ENCODE measurements at regions not wholly inside any gene's neighbourhood (a gene's known extent, or its start where the extent isn't known, plus 50 kb on each side); places are given as distances from the start of the nearest gene placed in this dataset.
"Not testable (repeated sequence)": the region's sequence is repeated elsewhere in the genome, so short reads cannot be mapped to it uniquely, and the experiment has no call there.

DNA sequence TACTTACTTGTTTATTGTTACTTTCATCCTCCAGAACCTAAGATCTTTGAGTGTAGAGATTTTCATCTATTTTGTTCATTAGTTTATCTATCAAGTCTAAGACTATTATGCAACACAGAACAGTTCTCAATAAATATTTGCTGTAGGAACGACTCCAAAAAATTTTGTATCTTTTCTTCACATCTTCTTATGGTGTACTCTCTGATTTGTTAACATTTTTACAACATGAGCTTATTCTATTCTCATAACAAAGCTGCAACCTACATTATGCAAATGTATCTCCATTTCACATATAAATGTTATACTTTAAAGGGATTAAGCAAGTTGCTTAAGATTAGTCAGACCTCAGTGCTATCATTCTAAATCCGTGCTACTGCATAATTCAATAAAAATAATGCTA is 514.2 kb upstream of the ZP4 start:
- ChIA-PET CTCF (no interaction called here), POLR2A (no interaction called here)
- H3K27me3 Mint-ChIP-seq = no peaks in the 10 kb centered on the region
- no peak for ATAC-seq
- intact Hi-C loops (cut with DNase I, micrococcal nuclease) = no loop called here
- H3K9me3 Mint-ChIP-seq (ENCODE audit: low read depth) = no peaks in the 10 kb centered on the region
- H3K36me3 Mint-ChIP-seq (ENCODE audit: low read depth) = no peaks in the 10 kb centered on the region
- no peak for DNase-seq
- H3K4me3 Mint-ChIP-seq = no peak overlapping the region
- H3K27ac Mint-ChIP-seq = no peak overlapping the region
- H3K4me1 Mint-ChIP-seq = no peaks in the 10 kb centered on the region

DNA sequence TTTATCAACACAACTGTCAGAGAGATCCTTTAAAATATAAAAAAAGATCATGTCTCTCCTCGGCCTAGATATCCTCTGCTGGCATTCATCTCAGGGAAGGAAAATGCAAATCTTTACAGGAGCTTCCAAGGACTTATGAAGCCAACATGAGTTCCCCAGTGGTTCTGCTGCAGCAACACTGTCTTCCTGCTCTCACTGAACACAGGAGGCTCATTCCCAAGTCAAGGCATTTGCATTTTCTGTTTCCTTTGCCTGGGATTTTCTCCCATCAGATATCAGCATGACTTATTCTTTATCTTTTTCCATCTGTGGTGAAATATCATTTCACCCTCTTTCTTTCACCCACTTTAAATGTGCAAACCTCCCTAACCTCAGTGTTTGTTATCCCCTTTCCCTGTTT is 513.8 kb upstream of the ZP4 start:
- no peaks in the 10 kb centered on the region for H3K9me3 Mint-ChIP-seq (ENCODE audit: low read depth)
- no peak overlapping the region for H3K27ac Mint-ChIP-seq
- H3K27me3 Mint-ChIP-seq = no peaks in the 10 kb centered on the region
- ATAC-seq (no peak), DNase-seq (no peak)
- no peaks in the 10 kb centered on the region for H3K36me3 Mint-ChIP-seq (ENCODE audit: low read depth)
- intact Hi-C loops (cut with DNase I, micrococcal nuclease) = no loop called here
- H3K4me1 Mint-ChIP-seq = no peaks in the 10 kb centered on the region
- CTCF ChIA-PET = no interaction called here
- POLR2A ChIA-PET = no interaction called here
- no peak overlapping the region for H3K4me3 Mint-ChIP-seq

DNA sequence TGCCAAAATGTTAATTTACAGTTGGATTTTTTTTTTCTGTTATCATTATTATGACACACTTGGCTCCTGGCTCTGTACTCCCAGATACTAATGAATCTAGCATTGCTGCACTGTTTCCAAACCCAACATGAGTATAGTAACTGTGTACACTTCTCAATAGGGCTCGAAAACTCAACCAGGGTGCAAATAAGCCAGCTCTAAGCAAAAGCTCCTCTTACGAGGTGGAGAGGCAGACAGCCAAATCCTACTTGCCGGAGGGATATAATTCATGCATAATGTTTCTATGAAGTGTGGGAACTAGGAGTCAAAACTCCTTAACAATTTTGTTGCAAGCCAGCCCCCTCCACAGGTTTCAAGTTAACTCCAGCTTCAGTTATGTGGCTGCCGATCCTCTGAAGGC is 510.4 kb upstream of the ZP4 start:
- Mint-ChIP-seq H3K36me3 (ENCODE audit: low read depth) (no peaks in the 10 kb centered on the region), H3K9me3 (ENCODE audit: low read depth) (no peaks in the 10 kb centered on the region), H3K4me1 (no peaks in the 10 kb centered on the region), H3K27me3 (no peaks in the 10 kb centered on the region), H3K4me3 (no peak overlapping the region), H3K27ac (no peak overlapping the region)
- no peak for ATAC-seq
- DNase-seq = no peak
- CTCF ChIA-PET = no interaction called here
- intact Hi-C loops (cut with DNase I, micrococcal nuclease) = no loop called here
- POLR2A ChIA-PET = no interaction called here

DNA sequence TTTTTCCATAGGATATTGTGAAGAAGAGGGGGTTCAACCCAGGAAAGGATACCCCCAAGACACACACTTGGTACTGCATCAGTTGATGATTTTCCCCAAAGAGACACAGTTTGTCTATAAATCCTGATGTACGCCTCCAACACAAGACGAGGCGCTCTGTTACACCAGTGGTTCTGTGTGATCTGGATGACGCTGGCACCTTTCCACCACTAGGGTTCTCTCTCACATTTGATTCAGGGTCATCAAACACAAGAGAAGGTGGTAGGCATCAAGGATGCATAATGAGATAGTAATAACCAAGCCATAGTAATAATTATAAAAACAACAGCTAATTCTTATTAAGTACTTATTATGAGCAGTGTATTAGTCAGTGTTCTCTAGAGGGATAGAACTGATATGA is 508.8 kb upstream of the ZP4 start:
- Mint-ChIP-seq H3K4me3 (no peak overlapping the region), H3K27ac (no peak overlapping the region), H3K4me1 (no peaks in the 10 kb centered on the region), H3K27me3 (no peaks in the 10 kb centered on the region), H3K36me3 (ENCODE audit: low read depth) (no peaks in the 10 kb centered on the region), H3K9me3 (ENCODE audit: low read depth) (no peaks in the 10 kb centered on the region)
- POLR2A ChIA-PET = no interaction called here
- DNase-seq (no peak), ATAC-seq (no peak)
- intact Hi-C loops (cut with DNase I, micrococcal nuclease) = no loop called here
- CTCF ChIA-PET = no interaction called here

DNA sequence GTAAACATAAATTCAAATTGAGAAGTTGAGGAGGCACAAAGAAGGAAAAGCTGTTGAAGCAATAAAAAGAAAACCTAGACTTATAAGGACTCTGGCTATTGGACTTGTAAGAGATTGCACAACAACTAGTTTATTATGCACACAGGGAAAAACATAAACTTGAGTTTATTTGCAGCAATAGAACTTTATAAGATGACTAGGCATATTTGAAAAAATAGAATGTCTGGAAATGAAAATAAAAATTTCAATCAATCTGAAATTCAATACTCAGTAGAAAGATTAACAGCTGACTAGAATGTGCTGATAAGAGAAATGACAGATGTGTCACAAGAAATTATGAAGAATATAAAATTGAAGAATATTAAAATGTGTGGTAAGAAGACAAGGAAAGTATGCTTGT is 505.4 kb upstream of the ZP4 start:
- ATAC-seq (no peak), DNase-seq (no peak)
- intact Hi-C loops (cut with DNase I, micrococcal nuclease) = no loop called here
- no peaks in the 10 kb centered on the region for H3K9me3 Mint-ChIP-seq (ENCODE audit: low read depth)
- CTCF ChIA-PET = no interaction called here
- H3K4me3 Mint-ChIP-seq = no peak overlapping the region
- H3K4me1 Mint-ChIP-seq = no peaks in the 10 kb centered on the region
- no peaks in the 10 kb centered on the region for H3K36me3 Mint-ChIP-seq (ENCODE audit: low read depth)
- POLR2A ChIA-PET = no interaction called here
- H3K27ac Mint-ChIP-seq = no peak overlapping the region
- no peaks in the 10 kb centered on the region for H3K27me3 Mint-ChIP-seq

DNA sequence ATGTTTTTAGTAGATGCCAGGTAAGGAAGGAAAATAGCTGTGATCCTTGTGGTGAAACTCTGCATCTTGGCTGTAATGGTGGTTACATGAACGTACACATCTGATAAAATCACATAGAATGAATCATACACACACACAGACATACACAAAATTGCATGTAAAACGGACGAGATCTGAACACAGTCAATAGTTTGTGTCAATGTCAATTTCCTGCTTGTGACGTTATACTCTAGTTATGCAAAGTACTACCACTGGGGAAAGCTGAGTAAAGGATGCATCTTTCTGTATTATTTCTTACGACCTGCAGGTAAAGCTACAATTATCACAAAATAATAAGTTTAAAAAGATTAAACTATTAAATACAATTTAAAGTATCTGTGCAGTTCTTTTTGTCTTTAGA is 493.7 kb upstream of the ZP4 start:
- intact Hi-C loops (cut with DNase I, micrococcal nuclease) = no loop called here
- no peak for DNase-seq
- H3K36me3 Mint-ChIP-seq (ENCODE audit: low read depth) = no peaks in the 10 kb centered on the region
- H3K27me3 Mint-ChIP-seq = no peaks in the 10 kb centered on the region
- no peak overlapping the region for H3K4me3 Mint-ChIP-seq
- ATAC-seq = no peak
- no peak overlapping the region for H3K27ac Mint-ChIP-seq
- H3K4me1 Mint-ChIP-seq = no peaks in the 10 kb centered on the region
- POLR2A ChIA-PET = no interaction called here
- CTCF ChIA-PET = no interaction called here
- peaks cover 8% of the 10 kb centered on the region for H3K9me3 Mint-ChIP-seq (ENCODE audit: low read depth)

DNA sequence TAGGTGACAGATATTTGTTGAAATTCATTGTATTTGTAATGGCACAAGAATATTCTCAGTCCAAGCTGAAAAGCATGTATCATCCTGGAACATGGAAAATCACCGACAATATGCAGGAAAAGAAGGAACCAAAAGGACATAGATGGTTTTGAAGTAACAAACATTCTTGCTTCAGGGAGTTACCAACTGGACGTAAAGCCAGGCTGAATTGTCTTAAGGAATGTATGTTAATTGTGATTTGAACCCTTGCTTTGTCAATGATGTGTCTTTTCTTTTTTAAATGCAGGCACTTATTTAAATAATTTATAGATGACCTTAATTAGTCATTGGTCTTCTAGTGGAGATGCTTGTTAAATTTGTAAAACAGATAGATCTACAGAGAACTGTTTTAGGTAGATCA is 489.4 kb upstream of the ZP4 start:
- DNase-seq (no peak), ATAC-seq (no peak)
- Mint-ChIP-seq H3K4me3 (no peak overlapping the region), H3K9me3 (ENCODE audit: low read depth) (peaks cover 15% of the 10 kb centered on the region), H3K36me3 (ENCODE audit: low read depth) (no peaks in the 10 kb centered on the region), H3K27ac (no peak overlapping the region), H3K4me1 (no peaks in the 10 kb centered on the region), H3K27me3 (no peaks in the 10 kb centered on the region)
- intact Hi-C loops (cut with DNase I, micrococcal nuclease) = no loop called here
- CTCF ChIA-PET = no interaction called here
- POLR2A ChIA-PET = no interaction called here

DNA sequence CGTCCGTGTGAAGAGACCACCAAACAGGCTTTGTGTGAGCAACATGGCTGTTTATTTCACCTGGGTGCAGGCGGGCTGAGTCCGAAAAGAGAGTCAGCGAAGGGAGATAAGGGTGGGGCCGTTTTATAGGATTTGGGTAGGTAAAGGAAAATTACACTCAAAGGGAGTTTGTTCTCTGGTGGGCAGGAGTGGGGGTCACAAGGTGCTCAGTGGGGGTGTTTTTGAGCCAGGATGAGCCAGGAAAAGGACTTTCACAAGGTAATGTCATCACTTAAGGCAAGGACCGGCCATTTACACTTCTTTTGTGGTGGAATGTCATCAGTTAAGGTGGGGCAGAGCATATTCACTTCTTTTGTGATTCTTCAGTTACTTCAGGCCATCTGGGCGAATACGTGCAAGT is 488.7 kb upstream of the ZP4 start:
- H3K4me3 Mint-ChIP-seq; DNase-seq; POLR2A ChIA-PET; ATAC-seq; H3K27ac Mint-ChIP-seq; H3K27me3 Mint-ChIP-seq; intact Hi-C loops (cut with DNase I, micrococcal nuclease); H3K36me3 Mint-ChIP-seq (ENCODE audit: low read depth); H3K4me1 Mint-ChIP-seq: not testable (repeated sequence)
- CTCF ChIA-PET = interaction anchor here (0.6 kb wide), 1 partner anchor 280 kb away, joined by 3 read pairs; no protein-coding TSS in a partner anchor
- H3K9me3 Mint-ChIP-seq (ENCODE audit: low read depth) = peaks cover 15% of the 10 kb centered on the region

DNA sequence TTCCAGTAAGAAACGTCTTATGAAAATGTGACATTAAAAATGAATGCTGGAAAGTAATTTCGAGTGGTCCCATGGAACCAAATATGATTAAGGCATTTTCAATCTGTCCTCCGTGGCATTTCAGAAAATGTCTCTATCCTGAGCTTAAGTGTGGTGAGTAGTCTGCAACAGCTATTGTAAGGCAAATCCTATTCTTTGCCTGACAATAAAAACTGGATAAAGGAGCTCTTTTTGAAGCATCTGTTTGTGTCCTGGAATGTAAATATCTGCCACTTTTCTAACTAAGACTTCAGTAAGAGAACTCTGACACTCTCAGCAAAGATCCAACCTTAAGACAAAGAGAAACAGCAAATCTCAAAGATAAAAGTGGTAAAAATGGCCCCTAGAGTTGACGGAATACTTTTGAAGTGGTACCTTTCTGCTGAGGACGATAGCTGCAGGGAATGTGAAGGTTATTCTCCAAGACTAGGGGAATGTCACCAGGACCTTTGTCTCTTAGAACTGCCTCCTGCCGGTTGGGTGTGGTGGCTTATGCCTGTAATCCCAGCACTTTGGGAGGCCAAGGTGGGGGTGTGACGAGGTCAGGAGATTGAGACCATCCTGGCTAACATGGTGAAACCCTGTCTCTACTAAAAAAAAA is 486.7 kb upstream of the ZP4 start:
- CTCF ChIA-PET = interaction anchor here (0.9 kb wide), 1 partner anchor 10 kb away, joined by 3 read pairs; no protein-coding TSS in a partner anchor
- POLR2A ChIA-PET = no interaction called here
- Mint-ChIP-seq H3K27ac (no peak overlapping the region), H3K27me3 (no peaks in the 10 kb centered on the region), H3K9me3 (ENCODE audit: low read depth) (peaks cover 11% of the 10 kb centered on the region), H3K36me3 (ENCODE audit: low read depth) (no peaks in the 10 kb centered on the region), H3K4me1 (no peaks in the 10 kb centered on the region), H3K4me3 (no peak overlapping the region)
- DNase-seq = no peak
- no peak for ATAC-seq
- intact Hi-C loops (cut with DNase I, micrococcal nuclease) = no loop called here

DNA sequence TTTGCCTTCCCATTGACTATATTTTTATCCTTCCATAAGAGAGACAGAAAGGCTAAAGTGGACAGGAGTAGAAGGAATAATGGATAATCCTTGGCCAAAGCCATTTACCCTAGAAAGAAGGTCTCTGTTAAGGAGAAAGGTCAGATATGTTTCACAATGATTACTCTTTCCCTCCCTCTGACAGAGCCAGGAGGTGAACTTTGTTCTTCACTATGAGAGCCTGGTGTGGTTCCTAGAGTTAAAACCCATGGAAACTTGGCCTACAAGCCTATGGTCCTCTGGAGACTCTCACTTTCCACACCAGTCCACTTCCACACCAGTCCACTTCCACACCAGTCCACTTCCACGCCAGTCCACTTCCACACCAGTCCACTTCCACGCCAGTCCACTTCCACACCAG is 479.9 kb upstream of the ZP4 start:
- no peaks in the 10 kb centered on the region for H3K27me3 Mint-ChIP-seq

DNA sequence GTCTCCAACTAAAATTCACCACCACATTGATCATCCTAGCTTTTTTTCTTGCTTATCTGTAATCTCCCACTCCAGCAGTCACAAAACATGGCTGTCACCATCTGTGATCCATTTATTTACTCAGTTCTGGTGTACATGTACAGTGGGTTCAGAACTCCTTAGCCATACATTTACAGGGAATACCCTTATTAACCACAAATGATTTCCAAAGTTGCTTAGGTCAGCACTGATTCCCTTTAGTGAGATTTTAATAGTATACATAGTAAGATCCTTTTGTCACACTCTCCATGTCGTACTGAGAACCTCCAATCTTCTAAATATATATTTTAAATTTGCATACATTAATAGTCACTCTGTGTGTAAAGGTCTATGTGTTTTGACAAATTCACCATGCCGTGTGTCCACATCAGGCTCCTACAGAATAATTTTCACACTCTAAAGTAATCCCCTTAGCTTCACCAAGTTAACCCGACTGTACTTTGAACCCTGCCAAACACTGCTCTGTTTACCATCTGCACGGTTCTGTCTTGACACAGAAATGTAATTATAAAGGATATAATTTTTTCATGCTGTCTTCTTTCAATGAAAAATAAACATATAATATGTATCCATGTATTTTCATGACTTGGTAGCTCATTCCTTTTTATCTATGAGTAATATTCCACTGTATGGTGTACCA is 473.6 kb upstream of the ZP4 start:
- ATAC-seq = no peak
- Mint-ChIP-seq H3K4me3 (no peak overlapping the region), H3K36me3 (ENCODE audit: low read depth) (no peaks in the 10 kb centered on the region), H3K9me3 (ENCODE audit: low read depth) (peaks cover 7% of the 10 kb centered on the region), H3K27ac (no peak overlapping the region), H3K27me3 (no peaks in the 10 kb centered on the region), H3K4me1 (no peaks in the 10 kb centered on the region)
- ChIA-PET POLR2A (no interaction called here), CTCF (no interaction called here)
- no peak for DNase-seq
- intact Hi-C loops (cut with DNase I, micrococcal nuclease) = no loop called here

More for the DNA sequence above, 479.9 kb upstream of the ZP4 start:
- DNase-seq (no peak), ATAC-seq (no peak)
- no peaks in the 10 kb centered on the region for H3K36me3 Mint-ChIP-seq (ENCODE audit: low read depth)
- H3K4me3 Mint-ChIP-seq = no peak overlapping the region
- POLR2A ChIA-PET = no interaction called here
- no peaks in the 10 kb centered on the region for H3K4me1 Mint-ChIP-seq
- peaks cover 13% of the 10 kb centered on the region for H3K9me3 Mint-ChIP-seq (ENCODE audit: low read depth)
- intact Hi-C loops (cut with DNase I, micrococcal nuclease) = no loop called here
- no peak overlapping the region for H3K27ac Mint-ChIP-seq
- CTCF ChIA-PET = no interaction called here

DNA sequence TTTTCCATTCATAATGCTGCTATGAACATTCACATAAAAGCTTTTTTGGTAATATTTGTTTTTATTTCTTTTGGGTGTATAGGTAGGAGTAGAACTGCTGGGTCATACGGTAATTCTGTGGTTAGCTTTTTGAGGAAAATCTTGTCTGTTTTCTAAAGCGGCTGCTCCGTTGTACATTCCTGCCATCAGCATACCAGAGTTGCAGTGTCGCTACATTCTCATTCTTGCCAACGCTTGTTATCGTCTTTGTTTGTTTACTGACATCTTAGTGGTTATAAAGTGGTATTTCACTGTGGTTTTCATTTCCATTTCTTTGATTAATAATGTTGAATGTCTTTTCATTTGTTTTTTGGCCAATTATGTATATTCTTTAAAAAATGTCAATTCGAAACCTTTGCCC is 469.8 kb upstream of the ZP4 start:
- Mint-ChIP-seq H3K27ac (no peak overlapping the region), H3K27me3 (no peaks in the 10 kb centered on the region), H3K9me3 (ENCODE audit: low read depth) (peaks cover 8% of the 10 kb centered on the region), H3K4me3 (no peak overlapping the region), H3K36me3 (ENCODE audit: low read depth) (no peaks in the 10 kb centered on the region), H3K4me1 (no peaks in the 10 kb centered on the region)
- ATAC-seq (no peak), DNase-seq (no peak)
- intact Hi-C loops (cut with DNase I, micrococcal nuclease) = no loop called here
- ChIA-PET POLR2A (no interaction called here), CTCF (interaction anchor here (0.6 kb wide), 1 partner anchor 97 kb away, joined by 4 read pairs; no protein-coding TSS in a partner anchor)
